ENCODE measurements at regions not wholly inside any gene's neighbourhood (a gene's known extent, or its start where the extent isn't known, plus 50 kb on each side); places are given as distances from the start of the nearest gene placed in this dataset.
A peak's percentile ranks its signal among the peaks of the same experiment; 100 is the strongest.

GRCh38 chr13:31433746-31434145 is 234.0 kb downstream of the B3GLCT start:
- DNase-seq (ENCODE audit: low read depth): no peak
- Histone ChIP-seq H3K27me3 (ENCODE audit: control insufficient read depth, insufficient read depth, low read length) (peaks cover 2% of the 10 kb centered on the region), H3K4me3 (ENCODE audit: low read depth, low read length) (no peak overlapping the region), H3K36me3 (ENCODE audit: control insufficient read depth, insufficient read depth, low read length) (no peaks in the 10 kb centered on the region)
- no peak for TF ChIP-seq CTCF (IDR thresholded peaks at IDR 0.05; ENCODE audit: insufficient read depth, low read length, severe bottlenecking)
- no peak for FAIRE-seq

- peaks cover 2% of the 10 kb centered on the region for H3K27me3 ChIP-seq (ENCODE audit: control insufficient read depth, insufficient read depth, low read length)
Observed at GRCh38 chr13:31434613-31435012, 234.8 kb downstream of the B3GLCT start.

GRCh38 chr13:31435536-31435935 is 235.8 kb downstream of the B3GLCT start:
- no peaks in the 10 kb centered on the region for H3K36me3 ChIP-seq (ENCODE audit: control insufficient read depth, insufficient read depth, low read length)
- H3K4me3 ChIP-seq (ENCODE audit: low read depth, low read length): no peak overlapping the region
- FAIRE-seq (no peak), DNase-seq (ENCODE audit: low read depth) (no peak)
- no peak for TF ChIP-seq CTCF (IDR thresholded peaks at IDR 0.05; ENCODE audit: insufficient read depth, low read length, severe bottlenecking)
- peaks cover 2% of the 10 kb centered on the region for H3K27me3 ChIP-seq (ENCODE audit: control insufficient read depth, insufficient read depth, low read length)

More at GRCh38 chr13:31434613-31435012, 234.8 kb downstream of the B3GLCT start:
- DNase-seq (ENCODE audit: low read depth) (no peak), FAIRE-seq (peak; percentile 47)
- Histone ChIP-seq H3K36me3 (ENCODE audit: control insufficient read depth, insufficient read depth, low read length) (no peaks in the 10 kb centered on the region), H3K4me3 (ENCODE audit: low read depth, low read length) (no peak overlapping the region)
- no peak for TF ChIP-seq CTCF (IDR thresholded peaks at IDR 0.05; ENCODE audit: insufficient read depth, low read length, severe bottlenecking)

- H3K4me3 ChIP-seq (ENCODE audit: low read depth, low read length): no peak overlapping the region
- FAIRE-seq (no peak), DNase-seq (ENCODE audit: low read depth) (no peak)
- peaks cover 2% of the 10 kb centered on the region for H3K27me3 ChIP-seq (ENCODE audit: control insufficient read depth, insufficient read depth, low read length)
- no peak for TF ChIP-seq CTCF (IDR thresholded peaks at IDR 0.05; ENCODE audit: insufficient read depth, low read length, severe bottlenecking)
- no peaks in the 10 kb centered on the region for H3K36me3 ChIP-seq (ENCODE audit: control insufficient read depth, insufficient read depth, low read length)
Observed at GRCh38 chr13:31436478-31436877, 236.7 kb downstream of the B3GLCT start.

GRCh38 chr13:31437975-31438374 is 238.2 kb downstream of the B3GLCT start:
- FAIRE-seq (no peak), DNase-seq (ENCODE audit: low read depth) (peak; percentile 8)
- peaks cover 2% of the 10 kb centered on the region for H3K27me3 ChIP-seq (ENCODE audit: control insufficient read depth, insufficient read depth, low read length)
- no peaks in the 10 kb centered on the region for H3K36me3 ChIP-seq (ENCODE audit: control insufficient read depth, insufficient read depth, low read length)
- TF ChIP-seq CTCF (IDR thresholded peaks at IDR 0.05; ENCODE audit: insufficient read depth, low read length, severe bottlenecking): no peak
- no peak overlapping the region for H3K4me3 ChIP-seq (ENCODE audit: low read depth, low read length)

- DNase-seq (ENCODE audit: low read depth): no peak
- TF ChIP-seq CTCF (IDR thresholded peaks at IDR 0.05; ENCODE audit: insufficient read depth, low read length, severe bottlenecking): no peak
- Histone ChIP-seq H3K36me3 (ENCODE audit: control insufficient read depth, insufficient read depth, low read length) (no peaks in the 10 kb centered on the region), H3K27me3 (ENCODE audit: control insufficient read depth, insufficient read depth, low read length) (no peaks in the 10 kb centered on the region), H3K4me3 (ENCODE audit: low read depth, low read length) (no peak overlapping the region)
- no peak for FAIRE-seq
Observed at GRCh38 chr13:31440132-31440531, 240.4 kb downstream of the B3GLCT start.

Measured in bronchial epithelial cell (primary cell).